ENCODE measurements at regions not wholly inside any gene's neighbourhood (a gene's known extent, or its start where the extent isn't known, plus 50 kb on each side); places are given as distances from the start of the nearest gene placed in this dataset.

- no peak overlapping the region for H2AFZ ChIP-seq (ENCODE audit: low read depth, low read length)
- H3K9ac ChIP-seq (ENCODE audit: low read length), result no peak overlapping the region
- no peaks in the 10 kb centered on the region for H3F3A ChIP-seq (ENCODE audit: insufficient read depth, low read length, poor library complexity, severe bottlenecking)
- no peak overlapping the region for H3K27ac ChIP-seq (ENCODE audit: low read length)
- no peaks in the 10 kb centered on the region for H3K9me2 ChIP-seq (ENCODE audit: insufficient read depth, low read length)
- no peaks in the 10 kb centered on the region for H3K79me2 ChIP-seq (replicated peaks; ENCODE audit: insufficient read depth, low read length)
- no peak for TF ChIP-seq CTCF (IDR thresholded peaks at IDR 0.05; ENCODE audit: poor library complexity, severe bottlenecking)
- TF ChIP-seq SMC3 (conservative IDR thresholded peaks at IDR 0.05; ENCODE audit: poor library complexity), result no peak
- no peak for TF ChIP-seq POLR2AphosphoS5 (IDR thresholded peaks at IDR 0.05)
- TF ChIP-seq EZH2 (IDR thresholded peaks at IDR 0.05; ENCODE audit: borderline replicate concordance, insufficient read depth, low read length, poor library complexity, severe bottlenecking), result no peak
- no peak for TF ChIP-seq RAD21 (conservative IDR thresholded peaks at IDR 0.05)
- no peak for TF ChIP-seq REST (IDR thresholded peaks at IDR 0.05; ENCODE audit: borderline replicate concordance)
- no peak for TF ChIP-seq EP300 (conservative IDR thresholded peaks at IDR 0.05; ENCODE audit: poor library complexity, severe bottlenecking)
- no peak for TF ChIP-seq MXI1 (conservative IDR thresholded peaks at IDR 0.05; ENCODE audit: poor library complexity, severe bottlenecking)
- no peak for TF ChIP-seq TAF1 (IDR thresholded peaks at IDR 0.05; ENCODE audit: low read depth)
- no peaks in the 10 kb centered on the region for H3K9me3 ChIP-seq (ENCODE audit: low read length)
- no peak overlapping the region for H3K4me3 ChIP-seq (ENCODE audit: low read length)
- H3K36me3 ChIP-seq (ENCODE audit: insufficient read depth, low read length), result no peaks in the 10 kb centered on the region
- no peaks in the 10 kb centered on the region for H4K20me1 ChIP-seq (ENCODE audit: insufficient read depth)
- H3K27me3 ChIP-seq (ENCODE audit: insufficient read depth, low read depth, low read length), result no peaks in the 10 kb centered on the region
- no peak overlapping the region for H3K4me2 ChIP-seq (ENCODE audit: low read length)
These were observed 398.2 kb upstream of the WWC1 start for GRCh38 chr5:167893271-167893670.

- Histone ChIP-seq H3F3A (ENCODE audit: insufficient read depth, low read length, poor library complexity, severe bottlenecking) (no peaks in the 10 kb centered on the region), H3K9me2 (ENCODE audit: insufficient read depth, low read length) (no peaks in the 10 kb centered on the region), H3K36me3 (ENCODE audit: insufficient read depth, low read length) (no peaks in the 10 kb centered on the region), H2AFZ (ENCODE audit: low read depth, low read length) (no peak overlapping the region), H3K4me2 (ENCODE audit: low read length) (no peak overlapping the region), H3K27ac (ENCODE audit: low read length) (no peak overlapping the region), H3K9ac (ENCODE audit: low read length) (no peak overlapping the region), H3K9me3 (ENCODE audit: low read length) (no peaks in the 10 kb centered on the region), H4K20me1 (ENCODE audit: insufficient read depth) (no peaks in the 10 kb centered on the region), H3K4me3 (ENCODE audit: low read length) (no peak overlapping the region), H3K79me2 (replicated peaks; ENCODE audit: insufficient read depth, low read length) (no peaks in the 10 kb centered on the region), H3K27me3 (ENCODE audit: insufficient read depth, low read depth, low read length) (no peaks in the 10 kb centered on the region)
- TF ChIP-seq SMC3 (conservative IDR thresholded peaks at IDR 0.05; ENCODE audit: poor library complexity) (no peak), RAD21 (conservative IDR thresholded peaks at IDR 0.05) (no peak), TAF1 (IDR thresholded peaks at IDR 0.05; ENCODE audit: low read depth) (no peak), REST (IDR thresholded peaks at IDR 0.05; ENCODE audit: borderline replicate concordance) (no peak), EP300 (conservative IDR thresholded peaks at IDR 0.05; ENCODE audit: poor library complexity, severe bottlenecking) (no peak), POLR2AphosphoS5 (IDR thresholded peaks at IDR 0.05) (no peak), MXI1 (conservative IDR thresholded peaks at IDR 0.05; ENCODE audit: poor library complexity, severe bottlenecking) (no peak), EZH2 (IDR thresholded peaks at IDR 0.05; ENCODE audit: borderline replicate concordance, insufficient read depth, low read length, poor library complexity, severe bottlenecking) (no peak), CTCF (IDR thresholded peaks at IDR 0.05; ENCODE audit: poor library complexity, severe bottlenecking) (no peak)
These were observed 396.6 kb upstream of the WWC1 start for GRCh38 chr5:167894631-167895472.
